H1 (cell line): ENCODE measurements at regions not wholly inside any gene's neighbourhood (a gene's known extent, or its start where the extent isn't known, plus 50 kb on each side); places are given as distances from the start of the nearest gene placed in this dataset.
A peak's percentile ranks its signal among the peaks of the same experiment; 100 is the strongest.

ENCODE experiments used
- CTBP2 ChIP-seq: IDR thresholded peaks from 2 replicates; pipeline ENCODE4 v1.7.0; 2011; ENCODE audit warnings: borderline replicate concordance, mild to moderate bottlenecking, moderate library complexity, mixed read lengths, low read length; ENCODE audit not compliant: insufficient read depth, insufficient read length
- HDAC2 ChIP-seq, 2 experiments: fragments of 300-600 bp in 1 of 2; sonication (generic) in 1 of 2; IDR thresholded peaks; 2 replicates each; pipeline ENCODE4 v1.6.1; 2011 to 2012; ENCODE audit warnings: low read depth in 2 of 2, low read length in 2 of 2, mild to moderate bottlenecking in 2 of 2, moderate library complexity in 2 of 2, borderline replicate concordance in 1 of 2, inconsistent platforms in 1 of 2
- HDAC6 ChIP-seq: IDR thresholded peaks from one replicate; pipeline ENCODE4 v1.7.1; 2012; ENCODE audit warnings: low read depth, mild to moderate bottlenecking, inconsistent platforms, low read length, moderate library complexity
- SP2 ChIP-seq: IDR thresholded peaks from 2 replicates; pipeline ENCODE4 v1.6.1; 2012; ENCODE audit warnings: mild to moderate bottlenecking, low read length, inconsistent platforms
- ZNF274 ChIP-seq: IDR thresholded peaks from 2 replicates; pipeline ENCODE4 v1.7.0; 2012; ENCODE audit warnings: low read length, borderline replicate concordance; ENCODE audit errors: extremely low read depth
- TF ChIP-seq, protein P1 (sequence below): IDR thresholded peaks from 2 replicates; pipeline ENCODE4 v1.6.1; 2011; ENCODE audit warnings: low read length, improper control_type of control experiment

DNA sequence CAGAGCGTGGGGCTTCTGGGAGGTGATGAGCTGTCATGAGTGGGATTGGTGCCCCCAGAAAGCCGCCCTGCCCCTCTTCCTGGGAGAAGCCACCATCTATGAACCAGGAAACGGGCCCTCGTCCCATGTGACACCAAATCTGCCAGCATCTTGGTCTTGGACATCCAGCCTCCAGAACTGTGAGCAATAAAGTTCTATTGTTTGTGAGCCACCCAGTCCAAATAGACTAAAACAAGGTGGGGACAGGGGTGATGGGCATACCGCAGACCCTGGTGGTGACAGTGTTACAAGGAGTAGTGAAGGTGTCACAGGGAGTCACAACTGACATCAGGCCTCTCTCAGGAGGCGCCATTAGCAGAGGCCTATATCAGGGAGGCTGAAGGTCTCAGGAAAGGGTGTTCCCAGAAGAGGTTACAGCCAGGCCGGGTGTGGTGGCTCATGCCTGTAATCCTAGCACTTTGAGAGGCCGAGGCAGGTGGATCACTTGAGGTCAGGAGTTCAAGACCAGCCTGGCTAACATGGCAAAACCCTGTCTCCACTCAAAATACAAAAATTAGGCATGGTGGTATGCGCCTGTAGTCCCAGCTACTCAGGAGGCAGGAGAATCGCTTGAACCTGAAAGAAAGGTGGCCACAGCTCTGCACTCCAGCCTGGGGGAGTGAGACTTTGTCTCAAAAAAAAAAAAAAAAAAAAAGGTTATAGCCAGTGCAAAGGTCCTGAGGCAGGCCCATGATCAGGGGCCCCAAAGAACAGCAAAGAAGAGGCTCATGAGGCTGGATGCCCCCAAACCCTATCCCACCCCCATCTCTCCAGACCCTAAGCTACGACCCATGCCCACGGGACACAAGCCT, 53.0 kb downstream of the NCOR2 start (continued):
- TF ChIP-seq, protein P1, sequence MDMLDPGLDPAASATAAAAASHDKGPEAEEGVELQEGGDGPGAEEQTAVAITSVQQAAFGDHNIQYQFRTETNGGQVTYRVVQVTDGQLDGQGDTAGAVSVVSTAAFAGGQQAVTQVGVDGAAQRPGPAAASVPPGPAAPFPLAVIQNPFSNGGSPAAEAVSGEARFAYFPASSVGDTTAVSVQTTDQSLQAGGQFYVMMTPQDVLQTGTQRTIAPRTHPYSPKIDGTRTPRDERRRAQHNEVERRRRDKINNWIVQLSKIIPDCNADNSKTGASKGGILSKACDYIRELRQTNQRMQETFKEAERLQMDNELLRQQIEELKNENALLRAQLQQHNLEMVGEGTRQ = no peak
- TF ChIP-seq HDAC2 (IDR thresholded peaks at IDR 0.05; ENCODE audit: borderline replicate concordance in 1 of 2, low read depth in 2 of 2, low read length in 2 of 2) (0 out of 4 replicates have a peak, but pooled peaks of 1 of the 2 experiments have one; percentile 24), CTBP2 (no peak), HDAC6 (no peak), SP2 (no peak), ZNF274 (no peak)
